ENCODE measurements at regions not wholly inside any gene's neighbourhood (a gene's known extent, or its start where the extent isn't known, plus 50 kb on each side); places are given as distances from the start of the nearest gene placed in this dataset.

DNA sequence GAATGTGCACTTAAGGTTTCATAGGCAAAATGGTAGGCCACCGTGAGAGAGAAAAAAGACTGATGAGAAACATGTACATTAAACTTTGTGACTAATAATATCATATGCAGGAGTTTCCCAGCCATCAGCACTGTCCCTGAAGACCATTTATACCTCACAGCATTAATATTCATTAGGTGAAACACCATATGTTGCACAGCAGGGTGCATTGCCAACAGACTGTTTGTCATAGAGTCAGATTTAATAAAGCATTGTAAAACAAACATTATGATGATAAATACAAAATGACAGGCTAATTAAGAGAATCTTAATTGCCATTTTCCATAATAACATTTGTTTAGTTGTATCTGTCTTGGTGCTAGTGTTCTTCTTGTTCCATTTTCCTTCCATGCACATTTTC, 578.3 kb downstream of the EPHA3 start:
- TF ChIP-seq SIN3A (IDR thresholded peaks at IDR 0.05; ENCODE audit: borderline replicate concordance, insufficient read depth, low read length) (no peak), POLR2AphosphoS5 (IDR thresholded peaks at IDR 0.05; ENCODE audit: low read depth, low read length) (no peak), TAF1 (IDR thresholded peaks at IDR 0.05; ENCODE audit: borderline replicate concordance, insufficient read depth, low read length) (no peak)
- TF ChIP-seq, protein P1, sequence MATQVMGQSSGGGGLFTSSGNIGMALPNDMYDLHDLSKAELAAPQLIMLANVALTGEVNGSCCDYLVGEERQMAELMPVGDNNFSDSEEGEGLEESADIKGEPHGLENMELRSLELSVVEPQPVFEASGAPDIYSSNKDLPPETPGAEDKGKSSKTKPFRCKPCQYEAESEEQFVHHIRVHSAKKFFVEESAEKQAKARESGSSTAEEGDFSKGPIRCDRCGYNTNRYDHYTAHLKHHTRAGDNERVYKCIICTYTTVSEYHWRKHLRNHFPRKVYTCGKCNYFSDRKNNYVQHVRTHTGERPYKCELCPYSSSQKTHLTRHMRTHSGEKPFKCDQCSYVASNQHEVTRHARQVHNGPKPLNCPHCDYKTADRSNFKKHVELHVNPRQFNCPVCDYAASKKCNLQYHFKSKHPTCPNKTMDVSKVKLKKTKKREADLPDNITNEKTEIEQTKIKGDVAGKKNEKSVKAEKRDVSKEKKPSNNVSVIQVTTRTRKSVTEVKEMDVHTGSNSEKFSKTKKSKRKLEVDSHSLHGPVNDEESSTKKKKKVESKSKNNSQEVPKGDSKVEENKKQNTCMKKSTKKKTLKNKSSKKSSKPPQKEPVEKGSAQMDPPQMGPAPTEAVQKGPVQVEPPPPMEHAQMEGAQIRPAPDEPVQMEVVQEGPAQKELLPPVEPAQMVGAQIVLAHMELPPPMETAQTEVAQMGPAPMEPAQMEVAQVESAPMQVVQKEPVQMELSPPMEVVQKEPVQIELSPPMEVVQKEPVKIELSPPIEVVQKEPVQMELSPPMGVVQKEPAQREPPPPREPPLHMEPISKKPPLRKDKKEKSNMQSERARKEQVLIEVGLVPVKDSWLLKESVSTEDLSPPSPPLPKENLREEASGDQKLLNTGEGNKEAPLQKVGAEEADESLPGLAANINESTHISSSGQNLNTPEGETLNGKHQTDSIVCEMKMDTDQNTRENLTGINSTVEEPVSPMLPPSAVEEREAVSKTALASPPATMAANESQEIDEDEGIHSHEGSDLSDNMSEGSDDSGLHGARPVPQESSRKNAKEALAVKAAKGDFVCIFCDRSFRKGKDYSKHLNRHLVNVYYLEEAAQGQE (IDR thresholded peaks at IDR 0.05; ENCODE audit: insufficient read depth in 1 of 2, low read depth in 2 of 2, low read length in 2 of 2), result no peak
